ENCODE measurements at regions not wholly inside any gene's neighbourhood (a gene's known extent, or its start where the extent isn't known, plus 50 kb on each side); places are given as distances from the start of the nearest gene placed in this dataset.
"Not testable (repeated sequence)": the region's sequence is repeated elsewhere in the genome, so short reads cannot be mapped to it uniquely, and the experiment has no call there.

- no peak for DNase-seq (ENCODE audit: low spot score)
- in situ Hi-C loops (cut with MboI; ENCODE audit: low sequenced_read_pairs, unreplicated experiment) = no loop called here
Observed at GRCh38 chr6:81003156-81003555, 749.3 kb downstream of the TENT5A start.

GRCh38 chr6:81002126-81002525 is 750.4 kb downstream of the TENT5A start:
- DNase-seq (ENCODE audit: low spot score) = no peak
- no peak for TF ChIP-seq CTCF (IDR thresholded peaks at IDR 0.05; ENCODE audit: borderline replicate concordance, control extremely low read depth, extremely low read depth, insufficient read depth, missing control alignments)
- in situ Hi-C loops (cut with MboI; ENCODE audit: low sequenced_read_pairs, unreplicated experiment) = no loop called here

More at GRCh38 chr6:81003156-81003555, 749.3 kb downstream of the TENT5A start:
- no peak for TF ChIP-seq CTCF (IDR thresholded peaks at IDR 0.05; ENCODE audit: borderline replicate concordance, control extremely low read depth, extremely low read depth, insufficient read depth, missing control alignments)

- in situ Hi-C loops (cut with MboI; ENCODE audit: low sequenced_read_pairs, unreplicated experiment) = no loop called here
- TF ChIP-seq CTCF (IDR thresholded peaks at IDR 0.05; ENCODE audit: borderline replicate concordance, control extremely low read depth, extremely low read depth, insufficient read depth, missing control alignments) = no peak
- DNase-seq (ENCODE audit: low spot score) = no peak
Observed at GRCh38 chr6:80991316-80991715, 761.2 kb downstream of the TENT5A start.

- TF ChIP-seq CTCF (IDR thresholded peaks at IDR 0.05; ENCODE audit: borderline replicate concordance, control extremely low read depth, extremely low read depth, insufficient read depth, missing control alignments) = no peak
- in situ Hi-C loops (cut with MboI; ENCODE audit: low sequenced_read_pairs, unreplicated experiment) = no loop called here
- DNase-seq (ENCODE audit: low spot score) = no peak
Observed at GRCh38 chr6:80988892-80989291, 763.6 kb downstream of the TENT5A start.

- DNase-seq (ENCODE audit: low spot score) = no peak
- no peak for TF ChIP-seq CTCF (IDR thresholded peaks at IDR 0.05; ENCODE audit: borderline replicate concordance, control extremely low read depth, extremely low read depth, insufficient read depth, missing control alignments)
- in situ Hi-C loops (cut with MboI; ENCODE audit: low sequenced_read_pairs, unreplicated experiment) = no loop called here
Observed at GRCh38 chr6:80988286-80988685, 764.2 kb downstream of the TENT5A start.

- DNase-seq (ENCODE audit: low spot score); in situ Hi-C loops (cut with MboI; ENCODE audit: low sequenced_read_pairs, unreplicated experiment): not testable (repeated sequence)
Observed at GRCh38 chr6:80981226-80981625, 771.3 kb downstream of the TENT5A start.

- no peak for TF ChIP-seq CTCF (IDR thresholded peaks at IDR 0.05; ENCODE audit: borderline replicate concordance, control extremely low read depth, extremely low read depth, insufficient read depth, missing control alignments)
- DNase-seq (ENCODE audit: low spot score) = no peak
- in situ Hi-C loops (cut with MboI; ENCODE audit: low sequenced_read_pairs, unreplicated experiment) = no loop called here
Observed at GRCh38 chr6:80976336-80976735, 776.1 kb downstream of the TENT5A start.

All from GM13976 (cell line).